Lower leg skin (tissue), 4 donors: ENCODE measurements at regions not wholly inside any gene's neighbourhood (a gene's known extent, or its start where the extent isn't known, plus 50 kb on each side); places are given as distances from the start of the nearest gene placed in this dataset.

ENCODE experiments used
- DNase-seq, 2 donors: peaks; one replicate each; pipeline ENCODE4 v3.0.0-alpha.2; 2019; ENCODE audit warnings: low spot score in 2 of 2
- H3K4me3 ChIP-seq: fragments of 200-600 bp; sonication (generic); 2 replicates; pipeline ENCODE4 v1.5.1; 2017; ENCODE audit warnings: mild to moderate bottlenecking, low read depth; ENCODE audit not compliant: poor library complexity, severe bottlenecking
- CTCF ChIP-seq, 3 donors: fragments of 450-650 bp; IDR thresholded peaks; one replicate each; pipeline ENCODE4 v1.5.1; 2016; ENCODE audit warnings: antibody characterized with exemption in 3 of 3, mild to moderate bottlenecking in 3 of 3, moderate library complexity in 2 of 3
- POLR2A ChIP-seq, 2 donors: fragments of 450-650 bp; IDR thresholded peaks; one replicate each; pipeline ENCODE4 v1.6.1; 2016 to 2017; ENCODE audit warnings: antibody characterized with exemption in 2 of 2, mild to moderate bottlenecking in 1 of 2, moderate library complexity in 1 of 2
- WGBS, 2 donors: methylation state at CpG; one replicate each; pipeline ENCODE4 v1.1.5; 2018; 5-methylcytosine and 5-hydroxymethylcytosine counted together
- intact Hi-C: fragments of 100-400 bp; cut with DNase I; formaldehyde crosslinking; loops from one replicate; pipeline ENCODE4 v1.15.0; 2023; ENCODE audit warnings: low total_unique reads

DNA sequence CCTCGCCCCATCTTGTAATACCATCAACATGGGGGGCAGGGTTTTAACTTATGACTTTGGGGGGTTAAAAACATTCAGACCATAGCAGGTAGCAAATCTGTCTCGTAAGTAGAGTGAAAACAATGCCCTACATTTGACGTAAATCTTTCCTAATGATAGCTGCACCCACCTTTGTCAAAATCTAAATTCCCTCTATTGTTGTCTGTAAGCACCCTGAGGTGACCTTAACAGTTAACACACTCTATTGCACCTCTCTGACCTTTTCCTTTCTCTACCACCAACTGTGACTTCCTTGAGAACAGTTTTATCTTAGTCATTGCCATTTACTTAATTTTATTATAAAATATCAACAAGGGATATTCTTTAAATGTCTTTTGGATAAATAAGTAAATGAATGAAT, 1024.9 kb upstream of the CNTN5 start:
- no peak overlapping the region for H3K4me3 ChIP-seq
- TF ChIP-seq CTCF (IDR thresholded peaks at IDR 0.05) = no peak
- no peak for TF ChIP-seq POLR2A (IDR thresholded peaks at IDR 0.05)
- intact Hi-C loops = no loop called here
- DNase-seq = no peak
- WGBS, 2 donors = 74 to 76% methylated on average over 3 of the region's 3 CpGs

DNA sequence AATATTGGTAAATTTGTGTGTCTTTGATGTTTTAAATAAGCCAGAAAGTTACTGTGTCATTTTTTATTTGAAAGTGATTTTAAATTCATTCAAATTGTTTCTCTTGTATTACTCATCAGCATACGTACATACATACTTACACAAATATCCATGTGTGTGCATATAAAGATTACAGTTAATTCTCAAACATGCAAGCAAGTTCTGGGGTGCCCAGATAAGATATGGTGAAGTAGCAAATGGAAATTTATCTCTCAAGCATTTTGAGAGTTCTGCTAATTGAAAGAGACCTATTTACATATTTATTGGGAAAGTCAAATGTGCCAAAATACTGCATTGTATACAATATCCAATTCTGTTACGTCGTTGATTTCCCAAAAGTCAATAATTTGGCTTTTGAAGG, 1024.0 kb upstream of the CNTN5 start:
- 82 to 90% methylated on average over 3 of the region's 3 CpGs for WGBS, 2 donors
- H3K4me3 ChIP-seq = no peak overlapping the region
- TF ChIP-seq POLR2A (IDR thresholded peaks at IDR 0.05) (no peak), CTCF (IDR thresholded peaks at IDR 0.05) (no peak)
- no peak for DNase-seq
- intact Hi-C loops = no loop called here

GRCh38 chr11:98003606-98004371, 1017.0 kb upstream of the CNTN5 start:
- no peak for TF ChIP-seq CTCF (IDR thresholded peaks at IDR 0.05)
- TF ChIP-seq POLR2A (IDR thresholded peaks at IDR 0.05) = no peak
- intact Hi-C loops = no loop called here
- no peak overlapping the region for H3K4me3 ChIP-seq
- no peak for DNase-seq
- 43 to 44% methylated on average over 1 of the region's 1 CpG for WGBS, 2 donors

GRCh38 chr11:98007072-98007471, 1013.7 kb upstream of the CNTN5 start:
- TF ChIP-seq CTCF (IDR thresholded peaks at IDR 0.05) (no peak), POLR2A (IDR thresholded peaks at IDR 0.05) (no peak)
- DNase-seq = no peak
- 93 to 96% methylated on average over 2 of the region's 2 CpGs for WGBS, 2 donors
- intact Hi-C loops = no loop called here
- no peak overlapping the region for H3K4me3 ChIP-seq

DNA sequence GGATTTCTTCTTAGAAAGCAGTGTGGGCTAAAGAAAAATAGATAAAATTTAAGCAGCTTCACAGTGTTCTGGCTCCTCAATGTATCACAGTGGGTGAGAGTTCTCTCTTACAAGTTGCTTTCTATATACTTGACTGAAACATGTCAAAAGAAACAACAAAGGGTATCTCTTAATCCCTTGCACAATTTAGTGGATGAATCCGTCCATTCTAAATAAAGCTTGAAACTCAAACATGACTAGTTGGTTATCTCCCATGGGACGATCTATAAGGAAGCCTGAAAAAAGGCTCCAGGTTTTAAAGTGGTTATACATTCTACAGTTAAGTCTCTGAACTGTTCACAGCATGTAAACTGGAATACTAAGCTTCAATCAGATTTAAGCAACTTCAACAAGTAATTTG, 993.1 kb upstream of the CNTN5 start:
- no peak for TF ChIP-seq POLR2A (IDR thresholded peaks at IDR 0.05)
- no peak for TF ChIP-seq CTCF (IDR thresholded peaks at IDR 0.05)

GRCh38 chr11:98029832-98030231, 990.9 kb upstream of the CNTN5 start:
- 69 to 79% methylated on average over 1 of the region's 1 CpG for WGBS, 2 donors
- H3K4me3 ChIP-seq = no peak overlapping the region
- no peak for TF ChIP-seq POLR2A (IDR thresholded peaks at IDR 0.05)
- TF ChIP-seq CTCF (IDR thresholded peaks at IDR 0.05) = no peak
- DNase-seq = no peak
- intact Hi-C loops = no loop called here

More for the DNA sequence above, 993.1 kb upstream of the CNTN5 start:
- intact Hi-C loops = no loop called here
- DNase-seq = no peak
- 77% methylated on average over 2 of the region's 2 CpGs for WGBS, 2 donors
- H3K4me3 ChIP-seq = no peak overlapping the region
